ELR (cell line): ENCODE measurements at regions not wholly inside any gene's neighbourhood (a gene's known extent, or its start where the extent isn't known, plus 50 kb on each side); places are given as distances from the start of the nearest gene placed in this dataset.

Source experiments
- DNase-seq: peaks from one replicate; pipeline ENCODE4 v3.0.0-alpha.2; 2015; ENCODE audit warnings: low read depth

DNA sequence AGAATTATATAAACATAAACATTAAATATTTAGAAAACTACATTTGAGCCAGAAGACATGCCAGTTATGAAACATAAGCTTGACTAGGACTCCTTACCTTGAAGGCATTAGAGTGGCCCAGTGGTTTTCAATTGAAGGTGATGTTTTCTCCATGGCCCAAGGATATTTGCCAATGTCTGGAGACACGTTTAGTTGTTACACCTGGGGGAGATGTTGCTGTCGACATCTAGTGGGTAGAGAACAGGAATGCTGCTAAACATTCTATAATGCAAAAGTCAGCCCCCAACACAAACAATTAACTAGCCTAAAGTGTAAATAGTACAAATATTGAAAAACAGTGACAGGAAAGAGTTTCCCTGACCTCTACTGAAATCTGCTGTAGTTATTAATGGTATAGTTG, 200.9 kb upstream of the HS3ST5 start:
- DNase-seq, result no peak

GRCh38 chr6:114541794-114542193, 199.0 kb upstream of the HS3ST5 start:
- DNase-seq, result no peak

GRCh38 chr6:114537977-114538376, 195.2 kb upstream of the HS3ST5 start:
- no peak for DNase-seq

- DNase-seq, result no peak
Measured at GRCh38 chr6:114534813-114535212, 192.0 kb upstream of the HS3ST5 start.

GRCh38 chr6:114524081-114524480, 181.3 kb upstream of the HS3ST5 start:
- no peak for DNase-seq

GRCh38 chr6:114523508-114523907, 180.7 kb upstream of the HS3ST5 start:
- no peak for DNase-seq

DNA sequence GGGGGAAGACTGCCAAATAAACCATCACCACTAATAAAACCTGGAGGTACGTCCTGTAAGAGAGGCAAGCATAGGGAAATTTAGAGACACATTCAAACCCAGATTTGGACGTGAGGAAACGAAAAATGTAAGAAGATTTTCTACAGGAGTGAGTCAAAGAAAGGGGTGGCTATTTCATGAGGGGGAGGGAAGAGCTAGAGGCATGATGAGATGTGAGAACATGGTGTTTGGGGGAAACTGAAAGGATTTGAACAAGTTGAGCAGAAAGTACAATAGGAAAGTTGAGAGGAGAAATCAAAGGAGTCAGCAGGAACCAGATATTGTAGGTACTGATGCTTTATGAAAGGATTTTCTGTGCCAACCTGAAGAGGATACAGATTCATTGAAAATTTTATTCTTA, 179.1 kb upstream of the HS3ST5 start:
- no peak for DNase-seq

- no peak for DNase-seq
Measured at GRCh38 chr6:114520976-114521375, 178.2 kb upstream of the HS3ST5 start.

GRCh38 chr6:114514170-114514569, 171.3 kb upstream of the HS3ST5 start:
- DNase-seq, result no peak

DNA sequence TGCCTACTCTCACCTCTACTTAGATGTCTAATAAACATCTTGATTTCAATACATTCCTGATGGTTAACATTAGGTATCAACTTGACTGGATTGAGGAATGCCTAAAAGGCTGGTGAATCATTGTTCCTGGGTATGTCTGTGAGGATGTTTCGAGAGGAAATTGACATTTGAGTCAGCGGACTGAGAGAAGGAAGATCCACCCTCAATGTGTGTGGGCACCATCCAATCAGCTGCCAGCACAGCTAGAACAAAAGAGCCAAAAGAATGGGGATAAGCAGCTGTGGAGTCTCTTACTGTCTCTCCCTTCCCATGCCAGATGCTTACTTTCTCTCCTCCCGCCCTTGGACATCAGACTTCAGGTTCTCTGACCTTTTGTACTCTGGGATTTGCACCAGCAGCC, 128.6 kb upstream of the HS3ST5 start:
- DNase-seq, result no peak

GRCh38 chr6:114467931-114468330, 125.1 kb upstream of the HS3ST5 start:
- no peak for DNase-seq

DNA sequence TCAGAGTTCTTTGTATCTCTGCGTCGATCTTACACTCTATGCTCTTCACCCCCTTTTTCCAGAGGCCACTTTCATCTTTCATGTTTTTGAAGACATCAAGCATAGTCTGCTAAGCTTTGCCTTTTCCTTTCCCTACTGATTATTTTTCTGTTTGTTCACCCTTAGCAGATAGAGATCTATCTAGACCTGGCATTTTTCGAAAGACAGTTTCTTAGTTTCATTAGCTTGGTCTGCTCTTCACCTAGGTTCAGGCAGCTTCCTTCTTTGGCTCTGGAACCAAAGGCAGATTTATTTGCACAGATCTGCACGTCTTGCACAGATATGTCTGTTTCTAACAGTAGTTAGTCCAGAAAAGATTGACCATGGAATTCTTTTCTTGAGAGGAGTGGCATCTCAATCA, 122.7 kb upstream of the HS3ST5 start:
- no peak for DNase-seq

DNA sequence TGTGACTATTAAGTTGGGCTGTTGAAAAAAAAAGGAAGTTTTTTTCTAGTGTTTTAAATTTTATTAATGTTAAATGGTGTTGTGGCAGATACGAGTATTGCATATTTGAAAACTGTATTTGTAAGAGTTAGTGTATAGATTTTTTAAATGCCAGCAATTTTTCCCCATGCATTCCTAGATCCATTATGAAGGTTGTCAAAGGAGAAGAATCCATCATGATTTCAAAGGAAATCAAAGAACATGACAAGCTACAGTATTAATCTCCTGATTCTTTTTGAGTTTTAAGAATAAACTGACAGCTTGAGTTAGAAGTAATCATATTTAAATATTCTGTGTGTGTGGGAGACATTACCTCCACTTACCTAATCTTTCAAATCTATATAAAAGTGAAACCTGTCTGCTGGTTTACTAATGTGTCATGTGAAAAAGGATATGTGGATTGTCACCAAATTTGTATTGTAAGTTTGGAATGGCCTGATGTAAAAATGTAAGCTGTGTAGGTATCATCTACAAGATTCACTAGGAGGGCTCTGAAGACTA, 111.0 kb upstream of the HS3ST5 start:
- no peak for DNase-seq

GRCh38 chr6:114452785-114453401, 110.1 kb upstream of the HS3ST5 start:
- DNase-seq, result no peak

DNA sequence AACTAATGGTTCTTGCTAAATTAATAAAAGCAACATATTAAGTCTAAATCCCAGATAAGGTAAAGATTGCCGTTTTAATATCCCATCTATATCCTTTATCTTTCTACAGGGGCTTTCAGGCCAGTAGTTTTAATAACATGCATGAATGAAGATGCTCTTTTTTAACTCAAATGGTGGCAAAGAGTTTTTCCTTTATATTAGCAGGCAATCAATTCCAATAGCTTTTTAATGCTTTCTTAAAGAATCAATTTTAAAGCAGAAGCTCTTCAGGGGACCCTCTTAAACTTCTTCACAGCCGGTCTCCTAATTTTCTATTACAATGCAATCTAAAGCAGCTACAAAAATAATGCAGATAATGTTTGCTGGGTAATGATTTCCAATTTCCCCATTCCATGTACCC, 107.8 kb upstream of the HS3ST5 start:
- DNase-seq, result no peak

GRCh38 chr6:114449659-114450058, 106.8 kb upstream of the HS3ST5 start:
- no peak for DNase-seq

DNA sequence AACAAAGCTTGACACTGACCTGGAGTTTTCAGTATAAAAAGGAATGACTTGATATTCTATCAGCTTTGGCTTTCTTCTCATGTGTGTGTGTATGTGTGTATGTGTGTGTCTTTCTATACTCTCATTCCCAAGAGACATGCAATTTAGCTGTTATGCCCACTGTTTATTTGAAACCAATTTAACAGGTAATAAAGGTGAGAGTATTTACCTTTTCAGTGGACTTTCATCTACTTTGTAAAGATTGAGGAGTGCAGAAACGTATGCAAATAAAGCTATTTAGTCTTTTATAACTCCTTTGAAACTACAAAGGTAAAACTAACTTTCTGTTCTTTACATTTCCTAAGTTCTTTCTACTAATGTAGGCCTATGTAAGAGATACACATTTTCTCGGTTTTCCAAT, 103.5 kb upstream of the HS3ST5 start:
- DNase-seq, result no peak

GRCh38 chr6:114445846-114446245, 103.0 kb upstream of the HS3ST5 start:
- DNase-seq, result no peak

- DNase-seq, result no peak
Measured at GRCh38 chr6:114439411-114439810, 96.6 kb upstream of the HS3ST5 start.

DNA sequence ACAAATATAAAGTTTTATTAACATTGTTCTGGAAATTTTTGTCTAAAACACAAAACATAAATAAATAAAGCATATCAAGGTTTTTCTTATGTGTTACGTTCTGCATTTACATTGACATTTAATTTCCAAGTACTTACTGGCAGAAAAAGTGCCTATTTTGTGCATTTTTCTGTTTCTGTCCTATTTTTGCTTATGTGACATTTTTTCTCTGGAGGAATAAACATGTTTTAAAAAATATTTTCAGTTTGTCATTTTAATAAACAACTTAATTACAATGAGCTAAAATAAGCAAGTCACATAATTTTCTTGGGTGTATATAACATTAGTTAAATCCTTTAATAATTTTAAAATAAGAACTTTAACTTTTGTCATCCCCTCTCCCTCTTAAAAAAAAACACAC, 94.4 kb upstream of the HS3ST5 start:
- DNase-seq, result no peak

- no peak for DNase-seq
Measured at GRCh38 chr6:114436691-114437090, 93.9 kb upstream of the HS3ST5 start.

DNA sequence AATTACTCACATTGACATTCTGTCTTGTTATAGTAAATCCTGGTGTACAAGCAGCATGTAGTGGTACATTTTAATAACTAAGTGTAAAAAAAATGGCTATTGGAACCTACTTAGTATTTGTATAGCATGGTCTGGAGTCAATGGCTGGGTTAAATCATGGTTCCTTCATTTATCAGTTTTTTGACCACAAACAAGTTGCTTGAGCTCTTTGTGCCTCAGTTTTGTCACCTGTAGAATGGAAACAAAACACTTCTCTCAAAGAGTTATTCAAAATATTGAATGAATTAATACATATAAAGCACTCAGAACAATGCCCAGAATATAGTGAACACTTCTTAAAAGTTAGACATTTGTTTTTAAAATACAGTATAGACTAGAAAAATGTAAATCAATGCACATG, 93.2 kb upstream of the HS3ST5 start:
- no peak for DNase-seq

DNA sequence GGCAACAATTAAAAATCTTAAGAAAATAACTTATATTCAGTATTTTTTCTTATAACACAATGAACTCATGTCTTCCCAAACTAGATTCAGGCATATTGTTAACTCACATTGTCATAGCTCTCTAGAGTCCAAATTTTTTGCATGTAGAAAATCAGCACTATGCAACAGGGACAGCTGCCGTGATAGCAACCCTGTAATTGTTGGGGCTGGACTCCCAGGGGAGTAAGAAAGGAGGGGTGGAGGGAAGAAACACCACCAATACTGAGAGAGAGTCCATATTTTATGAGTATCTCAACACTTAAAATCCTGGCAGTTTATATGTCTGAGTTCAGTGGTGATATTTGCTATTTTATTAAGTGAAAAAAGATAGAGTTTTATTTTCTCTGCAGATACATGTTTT, 89.6 kb upstream of the HS3ST5 start:
- DNase-seq, result no peak

GRCh38 chr6:114431641-114432040, 88.8 kb upstream of the HS3ST5 start:
- no peak for DNase-seq
